Small intestine (tissue), 7 donors: ENCODE measurements at regions not wholly inside any gene's neighbourhood (a gene's known extent, or its start where the extent isn't known, plus 50 kb on each side); places are given as distances from the start of the nearest gene placed in this dataset.

Source experiments
- DNase-seq, 2 donors: peaks; one replicate each; pipeline versions ENCODE4 v3.0.0 to v3.0.0-alpha.2; 2013
- FAIRE-seq: peaks from 2 replicates; lab custom pipeline; 2012; peaks lifted over from hg19 to GRCh38; lab: Jason Lieb, UNC
- H3K27ac ChIP-seq, 3 donors: one replicate each; pipeline ENCODE4 v1.5.1; 2013; ENCODE audit warnings: low read length in 2 of 3, mild to moderate bottlenecking in 2 of 3, control low read depth in 1 of 3, inconsistent platforms in 1 of 3, low read depth in 1 of 3, moderate library complexity in 1 of 3
- H3K27me3 ChIP-seq, 3 donors: one replicate each; pipeline ENCODE4 v1.6.1; 2013; ENCODE audit warnings: low read length in 3 of 3, inconsistent platforms in 1 of 3; ENCODE audit not compliant: control insufficient read depth in 3 of 3, insufficient read depth in 3 of 3
- H3K36me3 ChIP-seq, 3 donors: one replicate each; pipeline ENCODE4 v1.6.1; 2013; ENCODE audit warnings: low read length in 3 of 3, inconsistent platforms in 1 of 3, low read depth in 1 of 3, mild to moderate bottlenecking in 1 of 3, moderate library complexity in 1 of 3; ENCODE audit not compliant: control insufficient read depth in 3 of 3, insufficient read depth in 2 of 3
- H3K4me1 ChIP-seq, 3 donors: one replicate each; pipeline ENCODE4 v1.6.1; 2013; ENCODE audit warnings: low read length in 2 of 3, inconsistent platforms in 1 of 3, low read depth in 1 of 3, mild to moderate bottlenecking in 1 of 3, moderate library complexity in 1 of 3; ENCODE audit not compliant: control insufficient read depth in 3 of 3, insufficient read depth in 2 of 3
- H3K4me3 ChIP-seq, 3 donors: one replicate each; pipeline ENCODE4 v1.5.1; 2013; ENCODE audit warnings: low read length in 3 of 3, control low read depth in 1 of 3, inconsistent platforms in 1 of 3, low read depth in 1 of 3, mild to moderate bottlenecking in 1 of 3, moderate library complexity in 1 of 3
- H3K9me3 ChIP-seq, 2 donors: one replicate each; pipeline ENCODE4 v1.6.1; 2013; ENCODE audit warnings: low read depth in 1 of 2, low read length in 1 of 2; ENCODE audit not compliant: control insufficient read depth in 2 of 2, insufficient read depth in 1 of 2
- WGBS, 3 donors: extraction: QIAGEN DNeasy Blood & Tissue Kit; methylation state at CpG; one replicate each; pipeline ENCODE4 v1.1.7; 2013; 5-methylcytosine and 5-hydroxymethylcytosine counted together
- donor health status: healthy with polysubstance abuse.
- donor health status: control.
- donor health status: control.
- donor health status: Bipolar disorder and iron deficiency.
- donor health status: healthy.

- Histone ChIP-seq H3K4me3 (no peak overlapping the region), H3K27me3 (peaks cover 0 to 43% (median 20%) of the 10 kb centered on the region in 3 donors), H3K27ac (no peak overlapping the region), H3K9me3 (no peaks in the 10 kb centered on the region), H3K36me3 (no peaks in the 10 kb centered on the region), H3K4me1 (no peaks in the 10 kb centered on the region)
- DNase-seq (no peak), FAIRE-seq (no peak)
- 63 to 70% (median 69%) methylated on average over 3 of the region's 3 CpGs for WGBS, 3 donors
Observed at GRCh38 chr3:127339016-127339415, 51.2 kb upstream of the PRR20G start.

DNA sequence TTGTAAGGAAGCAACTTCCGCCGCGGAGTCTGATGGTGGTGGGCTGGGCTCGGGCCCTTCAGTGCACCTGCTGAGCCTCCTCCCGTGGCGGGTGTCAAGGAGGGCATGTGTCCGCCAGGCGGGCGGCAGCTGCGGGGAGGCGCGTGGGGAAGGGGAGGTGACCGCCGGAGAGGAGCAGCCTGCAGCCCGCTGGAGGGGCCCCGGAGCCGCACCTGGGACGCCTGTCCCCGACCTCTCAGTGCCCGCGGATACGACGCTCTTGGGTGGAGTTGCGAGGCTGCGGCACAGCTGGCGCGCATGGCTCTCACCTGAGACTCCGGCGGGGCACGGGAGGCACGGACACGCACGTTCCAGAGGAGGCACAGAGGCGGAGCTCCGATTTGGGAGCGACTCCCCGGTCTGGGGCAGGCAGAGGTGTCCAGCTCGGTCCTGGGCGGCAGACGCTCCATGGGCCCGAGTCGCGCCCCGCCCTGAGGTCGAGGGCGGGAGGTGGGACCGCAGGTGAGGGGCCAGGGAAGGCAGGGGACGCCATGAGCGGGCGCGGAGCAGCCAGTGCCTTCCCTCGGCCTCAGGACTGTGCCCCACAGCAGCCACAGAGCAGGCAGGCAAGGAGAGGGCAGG lies 50.2 kb upstream of the PRR20G start:
- H3K4me3 ChIP-seq: no peak overlapping the region
- no peak overlapping the region for H3K27ac ChIP-seq
- H3K36me3 ChIP-seq: no peaks in the 10 kb centered on the region
- H3K4me1 ChIP-seq: no peaks in the 10 kb centered on the region
- H3K27me3 ChIP-seq: peaks cover 0 to 43% (median 20%) of the 10 kb centered on the region in 3 donors
- no peaks in the 10 kb centered on the region for H3K9me3 ChIP-seq
- DNase-seq (no peak), FAIRE-seq (no peak)
- WGBS, 3 donors: 13 to 29% (median 16%) methylated on average over 44 to 52 of the region's 52 CpGs
